SK-N-SH (cell line): ENCODE measurements at regions not wholly inside any gene's neighbourhood (a gene's known extent, or its start where the extent isn't known, plus 50 kb on each side); places are given as distances from the start of the nearest gene placed in this dataset.

ENCODE experiments used
- CTCF ChIA-PET: fragments of 300-600, 350-600 bp; formaldehyde crosslinking; extraction: SDS; loops from one replicate; lab custom pipeline; 2021; lab: Yijun Ruan, JAX
- POLR2A ChIA-PET: fragments of 350-600 bp; sonication (Branson Sonifier 250); formaldehyde crosslinking; extraction: SDS; loops from one replicate; lab custom pipeline; 2020; ENCODE audit warnings: antibody characterized with exemption, inconsistent platforms; lab: Yijun Ruan, JAX
- DNase-seq: peaks from one replicate; pipeline ENCODE4 v3.0.0; 2012
- H2AFZ ChIP-seq: fragments of 200-600 bp; sonication (generic); 2 replicates; pipeline ENCODE4 v1.8.1; 2016; ENCODE audit warnings: antibody characterized with exemption, mild to moderate bottlenecking, low read depth
- H3F3A ChIP-seq: fragments of 200-600 bp; sonication (generic); replicated peaks from 2 replicates; pipeline ENCODE3; 2016; ENCODE audit warnings: antibody characterized with exemption, mild to moderate bottlenecking; ENCODE audit not compliant: insufficient read depth
- H3K27ac ChIP-seq, 2 experiments: fragments of 200-500 bp in 1 of 2; fragments of 200-600 bp in 1 of 2; sonication (Bioruptor generic) in 1 of 2; sonication (generic), shearing (Covaris generic) in 1 of 2; 2 replicates each; pipeline versions ENCODE4 v1.5.1 to v1.6.1; 2014 to 2016; ENCODE audit warnings: low read depth in 2 of 2, inconsistent platforms in 1 of 2, low read length in 1 of 2, mild to moderate bottlenecking in 1 of 2, mixed read lengths in 1 of 2
- H3K27me3 ChIP-seq: fragments of 200-600 bp; sonication (generic), shearing (Covaris generic); 2 replicates; pipeline ENCODE4 v1.6.1; 2016; ENCODE audit warnings: mixed run types; ENCODE audit not compliant: insufficient read depth
- H3K36me3 ChIP-seq, 2 experiments: fragments of 200-500 bp in 1 of 2; fragments of 200-600 bp in 1 of 2; sonication (Bioruptor generic) in 1 of 2; sonication (generic) in 1 of 2; replicated peaks in 1 of 2; 2 replicates each; pipeline versions ENCODE3 to v1.5.1; 2014 to 2016; ENCODE audit warnings: low read length in 1 of 2, mild to moderate bottlenecking in 1 of 2; ENCODE audit not compliant: insufficient read depth in 2 of 2, control insufficient read depth in 1 of 2
- H3K4me1 ChIP-seq, 2 experiments: fragments of 200-500 bp in 1 of 2; fragments of 200-600 bp in 1 of 2; sonication (Bioruptor generic) in 1 of 2; sonication (generic), shearing (Covaris generic) in 1 of 2; 2 replicates each; pipeline versions ENCODE4 v1.5.1 to v1.6.1; 2014 to 2016; ENCODE audit warnings: low read depth in 1 of 2, low read length in 1 of 2, mixed run types in 1 of 2; ENCODE audit not compliant: insufficient read depth in 2 of 2, control insufficient read depth in 1 of 2
- H3K4me2 ChIP-seq: fragments of 200-600 bp; sonication (generic), shearing (Covaris generic); 2 replicates; pipeline ENCODE4 v1.6.1; 2017; ENCODE audit warnings: mixed run types
- H3K4me3 ChIP-seq, 2 experiments: fragments of 200-500 bp in 1 of 2; fragments of 200-600 bp in 1 of 2; sonication (Bioruptor generic) in 1 of 2; sonication (generic), shearing (Covaris generic) in 1 of 2; 2 replicates each; pipeline versions ENCODE4 v1.5.1 to v1.8.1; 2014 to 2016; ENCODE audit warnings: low read depth in 2 of 2, inconsistent platforms in 1 of 2, low read length in 1 of 2, mild to moderate bottlenecking in 1 of 2, mixed read lengths in 1 of 2, moderate library complexity in 1 of 2
- H3K79me2 ChIP-seq: fragments of 200-600 bp; sonication (generic); 2 replicates; pipeline ENCODE4 v1.8.1; 2017; ENCODE audit warnings: mild to moderate bottlenecking; ENCODE audit not compliant: insufficient read depth
- H3K9ac ChIP-seq: fragments of 200-600 bp; sonication (generic); 2 replicates; pipeline ENCODE4 v1.6.1; 2017; ENCODE audit warnings: mixed run types
- H3K9me2 ChIP-seq: fragments of 200-600 bp; sonication (generic); 2 replicates; pipeline ENCODE4 v1.6.1; 2017; ENCODE audit warnings: mixed run types
- H3K9me3 ChIP-seq: fragments of 200-600 bp; sonication (generic); 2 replicates; pipeline ENCODE4 v1.6.1; 2017; ENCODE audit warnings: mixed run types, mild to moderate bottlenecking, moderate library complexity
- H4K20me1 ChIP-seq: fragments of 200-600 bp; sonication (generic); 2 replicates; pipeline ENCODE4 v1.6.1; 2017; ENCODE audit warnings: mild to moderate bottlenecking, mixed run types; ENCODE audit not compliant: insufficient read depth
- CHD2 ChIP-seq: fragments of 150-350 bp; IDR thresholded peaks from 2 replicates; pipeline ENCODE4 v1.6.1; 2018; ENCODE audit warnings: low read length; ENCODE audit not compliant: partially characterized antibody
- EZH2phosphoT487 ChIP-seq: fragments of 200-600 bp; sonication (generic); IDR thresholded peaks from 2 replicates; pipeline ENCODE4 v1.6.1; 2017; ENCODE audit warnings: low read depth, mixed run types, mild to moderate bottlenecking, antibody characterized with exemption, moderate library complexity, borderline replicate concordance
- FOSL2 ChIP-seq: IDR thresholded peaks from 2 replicates; pipeline ENCODE4 v1.4.0; 2012; ENCODE audit warnings: low read depth, mild to moderate bottlenecking, moderate library complexity, borderline replicate concordance
- FOXJ3 ChIP-seq: sonication (generic); formaldehyde crosslinking; IDR thresholded peaks from 2 replicates; pipeline ENCODE4 v1.5.1; 2020; ENCODE audit warnings: mild to moderate bottlenecking, missing genetic modification reagents
- JUND ChIP-seq: IDR thresholded peaks from 2 replicates; pipeline ENCODE4 v1.4.0; 2012
- MXI1 ChIP-seq: IDR thresholded peaks from 2 replicates; pipeline ENCODE4 v1.6.1; 2012; ENCODE audit warnings: mild to moderate bottlenecking, low read depth, low read length, improper control_type of control experiment
- NRF1 ChIP-seq: IDR thresholded peaks from 2 replicates; pipeline ENCODE4 v1.6.1; 2012; ENCODE audit warnings: low read depth, mild to moderate bottlenecking, low read length
- RAD21 ChIP-seq: IDR thresholded peaks from 2 replicates; pipeline ENCODE4 v1.6.1; 2012; ENCODE audit warnings: mild to moderate bottlenecking, low read length
- RCOR1 ChIP-seq: fragments of 150-350 bp; IDR thresholded peaks from 2 replicates; pipeline ENCODE4 v1.6.1; 2017; ENCODE audit warnings: antibody characterized with exemption, low read length
- RFX5 ChIP-seq: IDR thresholded peaks from 2 replicates; pipeline ENCODE4 v1.6.1; 2012; ENCODE audit warnings: mild to moderate bottlenecking, improper control_type of control experiment, low read length
- RXRA ChIP-seq: IDR thresholded peaks from 2 replicates; pipeline ENCODE4 v1.4.0; 2012; ENCODE audit warnings: low read depth, mild to moderate bottlenecking, borderline replicate concordance
- SMC3 ChIP-seq: IDR thresholded peaks from 2 replicates; pipeline ENCODE4 v1.6.1; 2012; ENCODE audit warnings: low read depth, low read length, improper control_type of control experiment
- TEAD4 ChIP-seq: IDR thresholded peaks from 2 replicates; pipeline ENCODE4 v1.4.0; 2012; ENCODE audit warnings: mild to moderate bottlenecking, borderline replicate concordance; ENCODE audit not compliant: insufficient read depth
- YY1 ChIP-seq: IDR thresholded peaks from 2 replicates; pipeline ENCODE4 v1.4.0; 2012; ENCODE audit warnings: low read depth, mild to moderate bottlenecking
- WGBS: methylation state at CpG from one replicate; pipeline ENCODE4 v1.1.6; 2017; ENCODE audit warnings: low lambda C conversion rate; 5-methylcytosine and 5-hydroxymethylcytosine counted together
- TF ChIP-seq, protein P1 (sequence below): IDR thresholded peaks from 2 replicates; pipeline ENCODE4; 2012
- TF ChIP-seq, protein P2 (sequence below): IDR thresholded peaks from 2 replicates; pipeline ENCODE4 v1.4.0; 2012; ENCODE audit warnings: low read depth
- TF ChIP-seq, protein P3 (sequence below): IDR thresholded peaks from 2 replicates; pipeline ENCODE4 v1.4.0; 2012; ENCODE audit warnings: low read depth, borderline replicate concordance
- TF ChIP-seq, protein P4 (sequence below): IDR thresholded peaks from 2 replicates; pipeline ENCODE4 v1.6.1; 2012; ENCODE audit warnings: mild to moderate bottlenecking, low read depth, low read length, moderate library complexity
- TF ChIP-seq, protein P5 (sequence below): fragments of 200-600 bp; sonication (generic); IDR thresholded peaks from 2 replicates; pipeline ENCODE4 v1.6.1; 2017; ENCODE audit warnings: antibody characterized with exemption, mild to moderate bottlenecking, moderate library complexity

GRCh38 chr19:23482829-23483228, 87.6 kb upstream of the ZNF91 start (continued):
- TF ChIP-seq, protein P1, sequence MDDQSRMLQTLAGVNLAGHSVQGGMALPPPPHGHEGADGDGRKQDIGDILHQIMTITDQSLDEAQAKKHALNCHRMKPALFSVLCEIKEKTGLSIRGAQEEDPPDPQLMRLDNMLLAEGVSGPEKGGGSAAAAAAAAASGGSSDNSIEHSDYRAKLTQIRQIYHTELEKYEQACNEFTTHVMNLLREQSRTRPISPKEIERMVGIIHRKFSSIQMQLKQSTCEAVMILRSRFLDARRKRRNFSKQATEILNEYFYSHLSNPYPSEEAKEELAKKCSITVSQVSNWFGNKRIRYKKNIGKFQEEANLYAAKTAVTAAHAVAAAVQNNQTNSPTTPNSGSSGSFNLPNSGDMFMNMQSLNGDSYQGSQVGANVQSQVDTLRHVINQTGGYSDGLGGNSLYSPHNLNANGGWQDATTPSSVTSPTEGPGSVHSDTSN: no peak

DNA sequence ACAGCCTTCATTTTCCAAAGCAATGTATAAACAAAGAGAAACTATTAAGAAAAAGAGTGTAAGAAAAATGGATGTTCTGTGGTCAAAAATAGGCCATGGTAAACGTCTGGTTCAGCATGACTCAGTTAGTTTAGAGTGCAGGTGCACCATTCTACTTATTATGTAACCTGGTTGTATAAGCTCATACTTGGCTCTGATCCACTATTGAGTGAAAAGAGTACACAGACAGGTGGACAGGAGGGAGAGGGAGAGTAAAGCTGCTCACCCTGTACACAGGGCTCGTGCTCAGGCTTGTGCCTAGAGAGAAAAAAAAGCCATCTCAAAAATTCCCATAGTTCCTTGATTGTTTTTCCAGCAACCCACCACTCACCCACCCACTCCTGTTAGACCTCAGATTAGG, 85.8 kb upstream of the ZNF91 start:
- Histone ChIP-seq H3K9ac (no peak overlapping the region), H3K9me3 (0 out of 2 replicates have a peak, but pooled peaks cover 4% of the 10 kb centered on the region), H3K4me3 (no peak overlapping the region), H3K4me1 (no peaks in the 10 kb centered on the region), H2AFZ (no peak overlapping the region), H3K4me2 (no peak overlapping the region), H4K20me1 (no peaks in the 10 kb centered on the region), H3K36me3 (no peaks in the 10 kb centered on the region), H3K9me2 (no peaks in the 10 kb centered on the region), H3K27me3 (no peaks in the 10 kb centered on the region), H3K27ac (no peak overlapping the region), H3K79me2 (no peaks in the 10 kb centered on the region), H3F3A (no peaks in the 10 kb centered on the region)
- ChIA-PET POLR2A (no interaction called here), CTCF (no interaction called here)
- no peak for DNase-seq
- TF ChIP-seq, protein P2, sequence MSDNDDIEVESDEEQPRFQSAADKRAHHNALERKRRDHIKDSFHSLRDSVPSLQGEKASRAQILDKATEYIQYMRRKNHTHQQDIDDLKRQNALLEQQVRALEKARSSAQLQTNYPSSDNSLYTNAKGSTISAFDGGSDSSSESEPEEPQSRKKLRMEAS: no peak
- TF ChIP-seq NRF1: no peak
- no peak for TF ChIP-seq EZH2phosphoT487
- no peak for TF ChIP-seq MXI1
- no peak for TF ChIP-seq RFX5
- TF ChIP-seq, protein P3, sequence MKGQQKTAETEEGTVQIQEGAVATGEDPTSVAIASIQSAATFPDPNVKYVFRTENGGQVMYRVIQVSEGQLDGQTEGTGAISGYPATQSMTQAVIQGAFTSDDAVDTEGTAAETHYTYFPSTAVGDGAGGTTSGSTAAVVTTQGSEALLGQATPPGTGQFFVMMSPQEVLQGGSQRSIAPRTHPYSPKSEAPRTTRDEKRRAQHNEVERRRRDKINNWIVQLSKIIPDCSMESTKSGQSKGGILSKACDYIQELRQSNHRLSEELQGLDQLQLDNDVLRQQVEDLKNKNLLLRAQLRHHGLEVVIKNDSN: no peak
- TF ChIP-seq SMC3: no peak
- no peak for TF ChIP-seq JUND
- TF ChIP-seq, protein P4, sequence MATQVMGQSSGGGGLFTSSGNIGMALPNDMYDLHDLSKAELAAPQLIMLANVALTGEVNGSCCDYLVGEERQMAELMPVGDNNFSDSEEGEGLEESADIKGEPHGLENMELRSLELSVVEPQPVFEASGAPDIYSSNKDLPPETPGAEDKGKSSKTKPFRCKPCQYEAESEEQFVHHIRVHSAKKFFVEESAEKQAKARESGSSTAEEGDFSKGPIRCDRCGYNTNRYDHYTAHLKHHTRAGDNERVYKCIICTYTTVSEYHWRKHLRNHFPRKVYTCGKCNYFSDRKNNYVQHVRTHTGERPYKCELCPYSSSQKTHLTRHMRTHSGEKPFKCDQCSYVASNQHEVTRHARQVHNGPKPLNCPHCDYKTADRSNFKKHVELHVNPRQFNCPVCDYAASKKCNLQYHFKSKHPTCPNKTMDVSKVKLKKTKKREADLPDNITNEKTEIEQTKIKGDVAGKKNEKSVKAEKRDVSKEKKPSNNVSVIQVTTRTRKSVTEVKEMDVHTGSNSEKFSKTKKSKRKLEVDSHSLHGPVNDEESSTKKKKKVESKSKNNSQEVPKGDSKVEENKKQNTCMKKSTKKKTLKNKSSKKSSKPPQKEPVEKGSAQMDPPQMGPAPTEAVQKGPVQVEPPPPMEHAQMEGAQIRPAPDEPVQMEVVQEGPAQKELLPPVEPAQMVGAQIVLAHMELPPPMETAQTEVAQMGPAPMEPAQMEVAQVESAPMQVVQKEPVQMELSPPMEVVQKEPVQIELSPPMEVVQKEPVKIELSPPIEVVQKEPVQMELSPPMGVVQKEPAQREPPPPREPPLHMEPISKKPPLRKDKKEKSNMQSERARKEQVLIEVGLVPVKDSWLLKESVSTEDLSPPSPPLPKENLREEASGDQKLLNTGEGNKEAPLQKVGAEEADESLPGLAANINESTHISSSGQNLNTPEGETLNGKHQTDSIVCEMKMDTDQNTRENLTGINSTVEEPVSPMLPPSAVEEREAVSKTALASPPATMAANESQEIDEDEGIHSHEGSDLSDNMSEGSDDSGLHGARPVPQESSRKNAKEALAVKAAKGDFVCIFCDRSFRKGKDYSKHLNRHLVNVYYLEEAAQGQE: no peak
- TF ChIP-seq RAD21: no peak
- no peak for TF ChIP-seq TEAD4
- no peak for TF ChIP-seq FOXJ3
- no peak for TF ChIP-seq RXRA
- TF ChIP-seq YY1: no peak
- TF ChIP-seq RCOR1: no peak
- TF ChIP-seq, protein P5, sequence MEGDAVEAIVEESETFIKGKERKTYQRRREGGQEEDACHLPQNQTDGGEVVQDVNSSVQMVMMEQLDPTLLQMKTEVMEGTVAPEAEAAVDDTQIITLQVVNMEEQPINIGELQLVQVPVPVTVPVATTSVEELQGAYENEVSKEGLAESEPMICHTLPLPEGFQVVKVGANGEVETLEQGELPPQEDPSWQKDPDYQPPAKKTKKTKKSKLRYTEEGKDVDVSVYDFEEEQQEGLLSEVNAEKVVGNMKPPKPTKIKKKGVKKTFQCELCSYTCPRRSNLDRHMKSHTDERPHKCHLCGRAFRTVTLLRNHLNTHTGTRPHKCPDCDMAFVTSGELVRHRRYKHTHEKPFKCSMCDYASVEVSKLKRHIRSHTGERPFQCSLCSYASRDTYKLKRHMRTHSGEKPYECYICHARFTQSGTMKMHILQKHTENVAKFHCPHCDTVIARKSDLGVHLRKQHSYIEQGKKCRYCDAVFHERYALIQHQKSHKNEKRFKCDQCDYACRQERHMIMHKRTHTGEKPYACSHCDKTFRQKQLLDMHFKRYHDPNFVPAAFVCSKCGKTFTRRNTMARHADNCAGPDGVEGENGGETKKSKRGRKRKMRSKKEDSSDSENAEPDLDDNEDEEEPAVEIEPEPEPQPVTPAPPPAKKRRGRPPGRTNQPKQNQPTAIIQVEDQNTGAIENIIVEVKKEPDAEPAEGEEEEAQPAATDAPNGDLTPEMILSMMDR: no peak
- TF ChIP-seq CHD2: no peak
- TF ChIP-seq FOSL2: no peak
- 9% methylated on average over 2 of the region's 2 CpGs for WGBS
